Effector CD4-positive, alpha-beta T cell (primary cell): ENCODE measurements at regions not wholly inside any gene's neighbourhood (a gene's known extent, or its start where the extent isn't known, plus 50 kb on each side); places are given as distances from the start of the nearest gene placed in this dataset.
"Not testable (repeated sequence)": the region's sequence is repeated elsewhere in the genome, so short reads cannot be mapped to it uniquely, and the experiment has no call there.

Source experiments
- DNase-seq: peaks from one replicate; pipeline ENCODE4 v3.0.0-alpha.2; 2020

GRCh38 chr12:127014079-127014478 is 1252.9 kb upstream of the TMEM132C start:
- DNase-seq = no peak

DNA sequence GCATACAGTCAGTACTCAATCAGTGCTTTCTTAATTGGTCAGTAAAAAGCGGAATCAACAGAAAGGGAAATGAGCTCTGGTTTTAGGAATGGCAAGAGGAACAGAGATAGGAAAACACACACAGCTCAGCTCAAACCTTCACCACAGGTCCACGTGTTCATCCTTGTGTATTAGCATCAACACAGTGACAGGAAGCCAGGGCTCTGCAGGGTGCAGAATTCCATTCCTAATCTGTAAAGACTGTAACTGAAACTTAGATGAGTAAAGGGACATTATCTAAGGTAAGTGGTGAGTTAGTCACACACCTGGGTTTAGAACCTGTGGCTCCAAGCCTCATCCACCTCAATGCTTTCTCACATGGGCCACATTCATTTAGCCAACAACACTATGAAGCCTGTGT is 1242.2 kb upstream of the TMEM132C start:
- no peak for DNase-seq

- no peak for DNase-seq
Measured at GRCh38 chr12:127025545-127025944, 1241.4 kb upstream of the TMEM132C start.

GRCh38 chr12:127035011-127035879 is 1231.7 kb upstream of the TMEM132C start:
- no peak for DNase-seq

DNA sequence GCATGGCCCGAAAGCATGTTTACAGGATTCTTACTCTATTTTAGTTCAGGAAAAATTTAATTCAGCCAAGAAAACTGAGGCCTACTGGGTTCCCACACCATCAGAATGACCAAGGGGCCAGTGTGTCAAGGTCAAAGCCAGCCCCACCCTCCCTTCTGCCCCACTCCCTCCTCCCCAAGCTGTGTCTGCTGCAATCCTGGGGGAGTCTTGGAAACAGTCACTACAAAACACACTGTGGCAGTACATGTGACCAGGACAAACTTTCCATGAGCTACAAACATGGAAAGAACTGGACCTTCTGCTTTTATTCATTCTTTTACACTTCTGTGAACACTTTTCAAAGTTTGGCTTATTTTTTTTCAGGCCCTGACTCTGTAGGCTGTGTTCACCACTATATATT is 1228.8 kb upstream of the TMEM132C start:
- no peak for DNase-seq

- no peak for DNase-seq
Measured at GRCh38 chr12:127038761-127039160, 1228.2 kb upstream of the TMEM132C start.

GRCh38 chr12:127041985-127042625 is 1224.9 kb upstream of the TMEM132C start:
- no peak for DNase-seq

GRCh38 chr12:127043731-127044130 is 1223.2 kb upstream of the TMEM132C start:
- no peak for DNase-seq

DNA sequence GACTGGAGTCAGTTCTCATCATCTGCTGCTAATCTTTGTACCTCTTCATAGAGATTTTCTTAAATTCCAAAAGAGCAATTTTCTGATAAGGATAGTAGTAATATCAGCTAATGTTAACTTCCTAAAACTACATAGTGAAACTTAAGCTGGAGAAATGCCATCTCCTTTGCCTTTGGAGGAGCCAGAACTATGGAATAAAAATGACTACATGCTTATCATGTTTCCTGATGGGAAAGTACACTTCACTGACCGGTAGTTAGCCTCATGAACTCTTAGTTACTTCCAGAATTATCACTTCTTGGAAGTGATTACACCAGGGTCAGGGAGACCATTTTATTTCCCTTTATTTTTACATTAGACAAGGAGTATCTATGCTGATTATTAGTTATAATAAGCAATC is 1222.1 kb upstream of the TMEM132C start:
- DNase-seq = no peak

DNA sequence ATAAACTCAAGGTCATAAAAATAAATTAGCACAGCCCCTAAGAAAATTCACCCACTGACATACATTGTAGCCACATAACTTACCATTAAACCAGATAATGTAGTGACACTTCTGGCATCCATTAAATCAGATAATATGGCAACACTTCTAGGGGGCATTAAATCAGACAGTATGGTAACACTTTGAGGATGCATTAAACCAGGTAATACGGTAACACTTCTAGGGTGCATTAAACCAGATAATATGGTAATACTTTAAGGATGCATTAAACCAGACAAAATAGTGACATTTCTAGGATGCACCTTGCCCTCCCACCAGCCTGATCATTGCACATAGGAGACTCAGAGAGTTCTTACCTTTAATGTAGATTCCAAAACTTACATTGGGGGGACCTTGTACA is 1220.5 kb upstream of the TMEM132C start:
- no peak for DNase-seq

DNA sequence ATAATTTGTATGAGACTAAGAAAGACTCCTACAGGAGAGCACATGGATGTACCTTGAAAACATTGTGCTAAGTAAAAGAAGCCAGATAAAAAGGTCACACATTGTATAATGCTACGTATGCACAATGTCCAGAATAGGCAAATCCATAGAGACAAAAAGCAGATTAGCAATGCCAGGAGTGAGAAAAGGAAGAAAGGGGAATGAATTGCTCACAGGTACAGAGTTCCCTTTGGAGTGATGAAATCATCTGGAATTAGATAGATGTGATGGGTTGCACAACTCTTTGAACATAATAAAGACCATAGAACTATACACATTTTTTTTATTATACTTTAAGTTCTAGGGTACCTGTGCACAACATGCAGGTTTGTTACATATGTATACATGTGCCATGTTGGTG is 1218.9 kb upstream of the TMEM132C start:
- DNase-seq = no peak

DNA sequence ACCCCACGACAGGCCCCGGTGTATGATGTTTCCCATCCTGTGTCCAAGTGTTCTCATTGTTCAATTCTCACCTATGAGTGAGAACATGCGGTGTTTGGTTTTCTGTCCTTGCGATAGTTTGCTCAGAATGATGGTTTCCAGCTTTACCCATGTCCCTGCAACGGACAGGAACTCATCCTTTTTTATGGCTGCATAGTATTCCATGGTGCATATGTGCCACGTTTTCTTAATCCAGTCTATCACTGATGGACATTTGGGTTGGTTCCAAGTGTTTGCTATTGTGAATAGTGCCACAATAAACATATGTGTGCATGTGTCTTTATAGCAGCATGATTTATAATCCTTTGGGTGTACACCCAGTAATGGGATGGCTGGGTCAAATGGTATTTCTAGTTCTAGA is 1218.4 kb upstream of the TMEM132C start:
- not testable (repeated sequence) for DNase-seq

GRCh38 chr12:127051139-127051538 is 1215.8 kb upstream of the TMEM132C start:
- DNase-seq = no peak

- no peak for DNase-seq
Measured at GRCh38 chr12:127052511-127053232, 1214.3 kb upstream of the TMEM132C start.

DNA sequence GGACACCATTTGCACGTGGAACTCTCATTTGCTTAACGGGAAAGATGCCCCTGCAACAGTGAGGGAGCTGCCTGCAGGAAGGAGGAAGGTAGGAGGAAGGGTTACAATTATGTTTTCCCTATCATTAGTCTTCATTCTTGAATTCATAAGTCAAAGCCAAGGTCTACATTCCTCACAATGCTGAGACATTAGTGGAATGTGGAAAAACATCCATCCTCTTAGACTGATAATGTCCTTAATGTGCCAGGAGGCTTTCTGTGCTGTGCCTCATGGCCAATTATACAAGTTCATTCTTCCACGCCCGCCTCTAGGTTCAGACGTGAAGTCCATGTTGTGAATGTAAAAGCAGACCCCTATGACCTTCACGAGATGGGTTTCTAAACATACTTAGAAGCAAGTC is 1212.4 kb upstream of the TMEM132C start:
- no peak for DNase-seq

- no peak for DNase-seq
Measured at GRCh38 chr12:127060310-127060847, 1206.6 kb upstream of the TMEM132C start.

- no peak for DNase-seq
Measured at GRCh38 chr12:127060933-127061332, 1206.0 kb upstream of the TMEM132C start.

DNA sequence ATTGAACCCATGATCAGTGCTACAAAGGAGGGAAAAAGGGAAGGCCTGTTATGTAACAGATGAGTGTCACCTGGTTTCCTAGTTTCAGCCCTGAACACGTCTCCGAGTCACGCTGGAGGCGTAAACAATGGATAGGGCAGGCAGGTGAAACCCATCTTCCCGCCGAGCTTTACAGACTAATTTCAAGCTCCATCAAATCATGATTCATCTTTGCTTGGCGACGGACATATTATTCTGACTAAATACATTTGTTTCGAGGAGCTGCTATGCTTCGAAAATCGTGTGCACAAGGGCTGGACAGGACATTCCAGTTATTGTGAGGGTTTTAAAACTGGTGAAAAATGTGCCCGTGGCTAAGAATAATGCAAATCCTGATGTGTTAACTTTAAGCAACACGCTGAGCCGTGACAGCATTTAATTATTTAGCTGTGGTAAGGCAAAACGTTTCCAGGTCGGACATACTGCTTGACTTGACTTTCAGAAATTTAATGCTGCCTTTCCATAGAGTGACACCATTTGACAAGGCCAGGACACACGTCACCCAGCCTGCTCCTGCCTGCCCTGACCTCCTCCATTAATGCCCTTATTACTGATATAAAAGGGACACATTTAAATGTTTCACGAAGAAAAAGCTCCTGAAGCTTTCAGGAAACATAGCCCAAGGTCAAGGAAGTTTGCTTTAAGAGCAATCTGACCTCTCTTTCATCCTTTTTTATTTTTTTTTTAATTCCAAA is 1203.5 kb upstream of the TMEM132C start:
- no peak for DNase-seq

GRCh38 chr12:127064207-127064606 is 1202.8 kb upstream of the TMEM132C start:
- DNase-seq = no peak

DNA sequence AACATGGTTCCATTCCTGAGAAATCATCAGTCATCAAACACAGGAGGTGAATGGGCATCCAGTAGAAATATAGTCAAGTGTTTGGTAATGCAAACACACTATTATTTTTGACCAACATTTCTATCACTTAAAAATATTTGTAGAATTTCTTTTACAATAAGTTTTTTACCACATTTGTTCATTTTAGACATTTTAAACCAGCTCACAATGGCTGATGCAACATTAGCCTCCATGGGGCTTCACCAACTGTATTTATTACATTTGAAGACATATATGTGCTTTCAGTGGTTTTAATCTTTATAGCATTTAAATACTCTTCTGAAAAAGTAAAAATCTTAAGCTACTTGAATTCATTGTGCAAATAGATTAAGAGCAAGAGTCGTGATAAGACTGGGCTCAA is 1201.4 kb upstream of the TMEM132C start:
- DNase-seq = no peak

GRCh38 chr12:127070515-127071157 is 1196.3 kb upstream of the TMEM132C start:
- DNase-seq = no peak

- no peak for DNase-seq
Measured at GRCh38 chr12:127074161-127074560, 1192.8 kb upstream of the TMEM132C start.
